Chondrocyte (in vitro differentiated cells): ENCODE measurements at regions not wholly inside any gene's neighbourhood (a gene's known extent, or its start where the extent isn't known, plus 50 kb on each side); places are given as distances from the start of the nearest gene placed in this dataset.

Experiments
- DNase-seq: peaks from one replicate; pipeline ENCODE4 v3.0.0; 2021; ENCODE audit warnings: mixed read lengths, low spot score
- H3K27ac Mint-ChIP-seq: one replicate; pipeline ENCODE4 v1.8.0; 2021; ENCODE audit warnings: mild to moderate bottlenecking, moderate library complexity, mixed read lengths; ENCODE audit not compliant: unreplicated experiment
- H3K27me3 Mint-ChIP-seq: 2 replicates; pipeline ENCODE4 v1.8.0; 2021; ENCODE audit warnings: low read depth, mixed read lengths
- H3K36me3 Mint-ChIP-seq: 2 replicates; pipeline ENCODE4 v1.8.0; 2021; ENCODE audit warnings: low read depth, mixed read lengths
- H3K4me1 Mint-ChIP-seq: 2 replicates; pipeline ENCODE4 v1.8.0; 2021; ENCODE audit warnings: low read depth, mild to moderate bottlenecking, mixed read lengths
- H3K4me3 Mint-ChIP-seq: one replicate; pipeline ENCODE4 v1.8.0; 2021; ENCODE audit warnings: mild to moderate bottlenecking, moderate library complexity, mixed read lengths; ENCODE audit not compliant: unreplicated experiment
- H3K9me3 Mint-ChIP-seq: 2 replicates; pipeline ENCODE4 v1.8.0; 2021; ENCODE audit warnings: low read depth, mixed read lengths
- TF ChIP-seq, protein P1 (sequence below): fragments of 200-600 bp; sonication (generic); IDR thresholded peaks from 2 replicates; pipeline ENCODE4 v1.5.0; 2021; ENCODE audit warnings: antibody characterized with exemption, mild to moderate bottlenecking, moderate library complexity

DNA sequence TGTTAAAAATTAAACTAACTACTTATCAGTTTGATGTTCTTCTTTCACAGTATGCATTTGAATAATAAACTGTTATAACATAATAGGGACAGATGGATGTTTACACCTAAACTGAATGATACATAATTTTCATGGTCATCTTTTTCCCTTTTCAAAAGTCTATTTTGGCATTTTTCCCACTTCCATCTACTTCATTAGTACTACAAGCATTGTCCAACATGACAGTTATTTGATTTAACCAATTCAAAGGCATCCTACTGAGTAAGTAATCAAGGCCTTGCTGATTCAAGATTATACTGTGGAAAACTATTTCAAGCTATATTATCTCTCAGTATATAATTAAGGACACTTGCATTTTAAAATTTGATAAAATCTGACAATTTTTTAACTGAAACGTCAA, 212.9 kb downstream of the FAT4 start:
- no peak for DNase-seq
- TF ChIP-seq, protein P1, sequence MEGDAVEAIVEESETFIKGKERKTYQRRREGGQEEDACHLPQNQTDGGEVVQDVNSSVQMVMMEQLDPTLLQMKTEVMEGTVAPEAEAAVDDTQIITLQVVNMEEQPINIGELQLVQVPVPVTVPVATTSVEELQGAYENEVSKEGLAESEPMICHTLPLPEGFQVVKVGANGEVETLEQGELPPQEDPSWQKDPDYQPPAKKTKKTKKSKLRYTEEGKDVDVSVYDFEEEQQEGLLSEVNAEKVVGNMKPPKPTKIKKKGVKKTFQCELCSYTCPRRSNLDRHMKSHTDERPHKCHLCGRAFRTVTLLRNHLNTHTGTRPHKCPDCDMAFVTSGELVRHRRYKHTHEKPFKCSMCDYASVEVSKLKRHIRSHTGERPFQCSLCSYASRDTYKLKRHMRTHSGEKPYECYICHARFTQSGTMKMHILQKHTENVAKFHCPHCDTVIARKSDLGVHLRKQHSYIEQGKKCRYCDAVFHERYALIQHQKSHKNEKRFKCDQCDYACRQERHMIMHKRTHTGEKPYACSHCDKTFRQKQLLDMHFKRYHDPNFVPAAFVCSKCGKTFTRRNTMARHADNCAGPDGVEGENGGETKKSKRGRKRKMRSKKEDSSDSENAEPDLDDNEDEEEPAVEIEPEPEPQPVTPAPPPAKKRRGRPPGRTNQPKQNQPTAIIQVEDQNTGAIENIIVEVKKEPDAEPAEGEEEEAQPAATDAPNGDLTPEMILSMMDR = no peak
- peaks cover 2% of the 10 kb centered on the region for H3K27me3 Mint-ChIP-seq
- peaks cover 9% of the 10 kb centered on the region for H3K9me3 Mint-ChIP-seq
- no peak overlapping the region for H3K4me3 Mint-ChIP-seq
- no peaks in the 10 kb centered on the region for H3K36me3 Mint-ChIP-seq
- no peaks in the 10 kb centered on the region for H3K4me1 Mint-ChIP-seq
- no peak overlapping the region for H3K27ac Mint-ChIP-seq

DNA sequence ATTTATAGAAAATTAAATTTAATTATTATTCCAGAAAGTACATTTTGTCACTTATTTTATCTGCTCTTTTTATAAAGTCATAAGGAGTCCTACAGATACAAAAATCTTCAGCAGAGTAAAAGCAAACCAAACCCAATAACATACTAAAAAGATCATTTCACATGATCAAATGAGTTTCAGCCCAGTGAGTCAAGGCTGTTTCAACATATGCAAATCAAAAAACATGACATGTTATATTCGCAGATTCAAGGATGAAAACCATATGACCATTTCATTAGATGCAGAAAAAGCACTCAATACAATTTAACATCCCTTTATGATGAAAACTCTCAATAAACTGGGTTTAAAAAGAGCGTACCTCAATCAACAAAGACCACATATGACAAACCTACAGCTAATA, 214.3 kb downstream of the FAT4 start:
- H3K4me1 Mint-ChIP-seq = no peaks in the 10 kb centered on the region
- H3K36me3 Mint-ChIP-seq = no peaks in the 10 kb centered on the region
- peaks cover 18% of the 10 kb centered on the region for H3K9me3 Mint-ChIP-seq
- no peak overlapping the region for H3K4me3 Mint-ChIP-seq
- no peak for DNase-seq
- peaks cover 2% of the 10 kb centered on the region for H3K27me3 Mint-ChIP-seq
- TF ChIP-seq, protein P1 = no peak
- H3K27ac Mint-ChIP-seq = no peak overlapping the region

DNA sequence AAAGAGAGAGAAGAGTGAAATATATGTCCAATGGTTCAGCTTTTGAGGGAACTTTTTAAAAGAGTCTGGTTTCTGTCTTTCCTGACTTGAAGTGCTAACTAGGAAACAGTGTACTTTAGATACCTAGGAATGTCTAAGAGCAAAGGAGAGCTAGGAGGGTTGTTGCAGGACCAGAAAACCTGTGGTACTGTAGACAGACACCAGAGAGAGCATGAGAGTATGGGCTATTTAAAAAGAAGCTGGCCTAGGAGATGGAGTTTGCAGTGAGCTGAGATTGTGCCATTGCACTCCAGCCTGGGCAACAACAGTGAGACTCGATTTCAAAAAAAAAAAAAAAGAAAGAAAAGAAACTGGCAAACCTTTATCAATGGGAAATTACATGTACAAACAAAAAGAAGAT, 223.9 kb downstream of the FAT4 start:
- no peak overlapping the region for H3K27ac Mint-ChIP-seq
- TF ChIP-seq, protein P1 = no peak
- DNase-seq = no peak
- no peaks in the 10 kb centered on the region for H3K4me1 Mint-ChIP-seq
- H3K9me3 Mint-ChIP-seq = peaks cover 22% of the 10 kb centered on the region
- H3K4me3 Mint-ChIP-seq = no peak overlapping the region
- H3K27me3 Mint-ChIP-seq = peaks cover 2% of the 10 kb centered on the region
- H3K36me3 Mint-ChIP-seq = peaks cover 10% of the 10 kb centered on the region

DNA sequence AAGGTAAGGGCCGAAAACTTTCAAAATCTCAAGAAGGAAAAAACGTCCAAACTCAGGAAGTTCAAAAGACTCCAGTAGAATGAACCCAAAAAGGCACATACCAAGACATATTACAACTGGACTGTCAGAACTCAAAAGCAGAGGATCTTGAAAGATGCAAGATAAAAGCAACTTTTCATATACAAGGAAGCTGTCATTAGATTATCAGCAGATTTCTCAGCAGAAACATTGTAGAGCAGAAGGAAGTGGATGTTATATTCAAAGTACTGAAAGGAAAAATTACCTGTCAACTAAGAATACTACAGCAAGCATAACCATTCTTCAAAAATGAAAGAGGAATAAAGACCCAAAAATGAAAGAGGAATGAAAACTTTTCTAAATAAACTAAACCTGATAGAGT, 224.9 kb downstream of the FAT4 start:
- no peak overlapping the region for H3K4me3 Mint-ChIP-seq
- no peak overlapping the region for H3K27ac Mint-ChIP-seq
- no peaks in the 10 kb centered on the region for H3K4me1 Mint-ChIP-seq
- DNase-seq = no peak
- peaks cover 10% of the 10 kb centered on the region for H3K36me3 Mint-ChIP-seq
- peaks cover 20% of the 10 kb centered on the region for H3K9me3 Mint-ChIP-seq
- TF ChIP-seq, protein P1 = no peak
- H3K27me3 Mint-ChIP-seq = peaks cover 2% of the 10 kb centered on the region

DNA sequence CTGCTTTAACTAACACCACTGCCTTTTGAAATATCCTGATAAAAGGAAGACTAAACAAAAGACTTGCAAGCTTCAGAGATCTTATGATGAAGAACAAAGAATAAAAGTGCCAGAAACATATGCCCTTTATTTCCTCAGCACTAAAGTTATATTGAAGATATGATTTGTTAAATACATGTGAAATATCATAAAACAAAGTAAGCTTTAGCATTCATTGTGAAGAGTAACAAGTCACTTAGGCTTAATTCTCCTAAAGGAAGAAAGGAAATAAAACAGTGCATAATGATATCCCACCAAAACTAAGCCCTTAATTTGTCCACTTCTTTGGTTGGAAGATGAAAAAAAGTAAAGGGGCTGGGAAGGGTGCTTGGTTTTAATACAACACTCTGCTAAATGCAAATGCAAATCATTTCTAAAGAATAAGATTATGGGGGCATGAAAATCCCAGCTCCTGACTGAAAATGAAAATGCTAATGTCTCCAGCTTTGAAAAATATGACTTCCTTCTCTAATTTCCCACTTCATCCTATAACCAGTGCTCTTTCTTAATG, 227.2 kb downstream of the FAT4 start:
- no peak for DNase-seq
- Mint-ChIP-seq H3K36me3 (peaks cover 10% of the 10 kb centered on the region), H3K4me1 (no peaks in the 10 kb centered on the region), H3K27me3 (peaks cover 2% of the 10 kb centered on the region), H3K9me3 (peaks cover 20% of the 10 kb centered on the region), H3K4me3 (no peak overlapping the region), H3K27ac (no peak overlapping the region)
- TF ChIP-seq, protein P1 = no peak
